SU-DHL-6 (cell line): ENCODE measurements at regions not wholly inside any gene's neighbourhood (a gene's known extent, or its start where the extent isn't known, plus 50 kb on each side); places are given as distances from the start of the nearest gene placed in this dataset.

Experiments used
- H2AFZ ChIP-seq: fragments of 200-600 bp; sonication (generic); 2 replicates; pipeline ENCODE4 v1.6.1; 2014; ENCODE audit warnings: low read depth, mild to moderate bottlenecking, moderate library complexity, mixed read lengths, antibody characterized with exemption, low read length; ENCODE audit not compliant: severe bottlenecking
- H3F3A ChIP-seq: fragments of 200-600 bp; shearing (Covaris generic); 2 replicates; pipeline ENCODE4 v1.6.0; 2016; ENCODE audit warnings: antibody characterized with exemption, mild to moderate bottlenecking; ENCODE audit not compliant: insufficient read depth
- H3K27ac ChIP-seq: fragments of 200-600 bp; sonication (generic); 2 replicates; pipeline ENCODE4 v1.5.1; 2016; ENCODE audit warnings: low read depth, mild to moderate bottlenecking, low read length, moderate library complexity, mixed read lengths
- H3K27me3 ChIP-seq: fragments of 200-600 bp; sonication (generic), shearing (Covaris generic); 2 replicates; pipeline ENCODE4 v1.6.0; 2014; ENCODE audit warnings: mild to moderate bottlenecking, low read length
- H3K36me3 ChIP-seq: fragments of 200-600 bp; sonication (generic); 2 replicates; pipeline ENCODE4 v1.6.1; 2014; ENCODE audit warnings: mild to moderate bottlenecking, low read length, mixed read lengths
- H3K4me2 ChIP-seq: fragments of 300-600, 200-600 bp; shearing (Covaris generic), sonication (generic); 2 replicates; pipeline ENCODE4 v1.6.0; 2014; ENCODE audit warnings: low read length, low read depth, mild to moderate bottlenecking; ENCODE audit not compliant: poor library complexity, severe bottlenecking
- H3K4me3 ChIP-seq: fragments of 200-600 bp; sonication (generic); 2 replicates; pipeline ENCODE4 v1.5.1; 2014; ENCODE audit warnings: antibody characterized with exemption, low read length, mild to moderate bottlenecking, mixed read lengths; ENCODE audit not compliant: insufficient read depth, poor library complexity, severe bottlenecking
- H3K79me2 ChIP-seq: fragments of 200-600 bp; sonication (generic); 2 replicates; pipeline ENCODE4 v1.6.1; 2014; ENCODE audit warnings: mild to moderate bottlenecking, low read length, moderate library complexity; ENCODE audit not compliant: insufficient read depth
- H3K9ac ChIP-seq: fragments of 200-600 bp; sonication (generic); 2 replicates; pipeline ENCODE4 v1.7.0; 2014; ENCODE audit warnings: mild to moderate bottlenecking, low read length
- H3K9me2 ChIP-seq: fragments of 200-600 bp; sonication (generic); replicated peaks from 2 replicates; pipeline ENCODE4 v1.6.1; 2014; ENCODE audit warnings: low read length; ENCODE audit not compliant: insufficient read depth
- H3K9me3 ChIP-seq: fragments of 200-600 bp; sonication (generic); 2 replicates; pipeline ENCODE4 v1.6.1; 2014; ENCODE audit warnings: low read length, mixed read lengths; ENCODE audit not compliant: insufficient read depth
- H4K20me1 ChIP-seq: fragments of 200-600 bp; sonication (generic); 2 replicates; pipeline ENCODE4 v1.6.1; 2014; ENCODE audit warnings: low read depth, mild to moderate bottlenecking, antibody characterized with exemption, low read length, moderate library complexity, mixed read lengths
- EZH2phosphoT487 ChIP-seq: fragments of 200-600 bp; sonication (generic), shearing (Covaris generic); conservative IDR thresholded peaks from 2 replicates; pipeline ENCODE4 v1.6.1; 2018; ENCODE audit warnings: mild to moderate bottlenecking, antibody characterized with exemption, low read length, moderate library complexity, mixed read lengths
- TF ChIP-seq, protein P1 (sequence below): fragments of 200-600 bp; sonication (generic); IDR thresholded peaks from one replicate; pipeline ENCODE4 v1.5.1; 2017; ENCODE audit warnings: antibody characterized with exemption, mild to moderate bottlenecking, low read length, moderate library complexity; ENCODE audit not compliant: insufficient read depth, poor library complexity, severe bottlenecking

DNA sequence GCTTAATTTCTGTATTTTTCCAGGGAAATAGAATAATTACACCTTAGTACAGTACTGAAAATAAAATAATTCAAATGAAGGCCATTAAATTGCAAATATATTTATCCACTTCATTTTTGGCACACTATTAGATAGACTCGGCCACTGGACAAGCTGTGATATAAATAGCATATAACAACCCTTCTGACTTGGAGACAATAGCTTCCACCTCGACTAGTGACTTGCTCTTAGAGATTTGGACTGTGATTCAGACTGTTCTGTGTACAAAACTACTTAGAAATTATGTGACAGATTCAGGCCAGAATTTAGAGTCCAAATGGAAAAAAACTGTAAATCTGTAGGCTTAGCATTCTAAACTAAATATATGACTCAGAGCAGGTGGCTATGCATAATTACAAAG is 949.9 kb downstream of the LRFN5 start:
- Histone ChIP-seq H3K36me3 (no peaks in the 10 kb centered on the region), H3K4me2 (no peak overlapping the region), H3K9me2 (no peaks in the 10 kb centered on the region), H3K4me3 (no peak overlapping the region), H3F3A (no peaks in the 10 kb centered on the region), H3K27ac (no peak overlapping the region), H4K20me1 (no peaks in the 10 kb centered on the region), H3K79me2 (no peaks in the 10 kb centered on the region), H3K27me3 (no peaks in the 10 kb centered on the region), H2AFZ (no peak overlapping the region), H3K9ac (no peak overlapping the region), H3K9me3 (peaks cover under 1% of the 10 kb centered on the region; the same call in 1 of the 2 replicates)
- no peak for TF ChIP-seq EZH2phosphoT487
- TF ChIP-seq, protein P1, sequence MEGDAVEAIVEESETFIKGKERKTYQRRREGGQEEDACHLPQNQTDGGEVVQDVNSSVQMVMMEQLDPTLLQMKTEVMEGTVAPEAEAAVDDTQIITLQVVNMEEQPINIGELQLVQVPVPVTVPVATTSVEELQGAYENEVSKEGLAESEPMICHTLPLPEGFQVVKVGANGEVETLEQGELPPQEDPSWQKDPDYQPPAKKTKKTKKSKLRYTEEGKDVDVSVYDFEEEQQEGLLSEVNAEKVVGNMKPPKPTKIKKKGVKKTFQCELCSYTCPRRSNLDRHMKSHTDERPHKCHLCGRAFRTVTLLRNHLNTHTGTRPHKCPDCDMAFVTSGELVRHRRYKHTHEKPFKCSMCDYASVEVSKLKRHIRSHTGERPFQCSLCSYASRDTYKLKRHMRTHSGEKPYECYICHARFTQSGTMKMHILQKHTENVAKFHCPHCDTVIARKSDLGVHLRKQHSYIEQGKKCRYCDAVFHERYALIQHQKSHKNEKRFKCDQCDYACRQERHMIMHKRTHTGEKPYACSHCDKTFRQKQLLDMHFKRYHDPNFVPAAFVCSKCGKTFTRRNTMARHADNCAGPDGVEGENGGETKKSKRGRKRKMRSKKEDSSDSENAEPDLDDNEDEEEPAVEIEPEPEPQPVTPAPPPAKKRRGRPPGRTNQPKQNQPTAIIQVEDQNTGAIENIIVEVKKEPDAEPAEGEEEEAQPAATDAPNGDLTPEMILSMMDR, result no peak

DNA sequence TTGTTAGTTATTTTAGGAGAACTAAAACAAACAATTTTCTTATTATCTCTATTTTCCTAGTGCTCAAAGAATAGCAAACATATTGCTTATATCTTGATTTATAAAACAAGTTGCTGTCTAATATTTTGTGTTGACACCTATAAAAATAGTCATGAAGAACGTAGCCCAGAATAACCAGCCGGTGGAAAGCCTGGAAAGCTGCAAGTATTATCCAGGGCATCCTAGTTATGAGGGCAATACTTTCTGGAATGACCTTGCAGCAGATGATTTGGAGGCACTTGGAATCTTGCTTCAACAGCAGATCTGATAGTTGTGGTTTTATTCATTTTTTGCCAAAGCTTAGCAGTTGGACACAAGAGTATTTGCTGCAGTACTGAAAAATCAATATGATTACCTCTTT is 948.7 kb downstream of the LRFN5 start:
- Histone ChIP-seq H3K9ac (no peak overlapping the region), H3K4me3 (no peak overlapping the region), H3F3A (no peaks in the 10 kb centered on the region), H3K27ac (no peak overlapping the region), H3K4me2 (no peak overlapping the region), H3K36me3 (no peaks in the 10 kb centered on the region), H3K9me3 (peaks cover 4% of the 10 kb centered on the region; the same call in 1 of the 2 replicates), H3K79me2 (no peaks in the 10 kb centered on the region), H4K20me1 (no peaks in the 10 kb centered on the region), H3K27me3 (no peaks in the 10 kb centered on the region), H2AFZ (no peak overlapping the region), H3K9me2 (no peaks in the 10 kb centered on the region)
- no peak for TF ChIP-seq EZH2phosphoT487
- TF ChIP-seq, protein P1, result no peak

GRCh38 chr14:42554091-42554490 is 947.4 kb downstream of the LRFN5 start:
- no peaks in the 10 kb centered on the region for H3K79me2 ChIP-seq
- no peak overlapping the region for H2AFZ ChIP-seq

More at GRCh38 chr14:42554091-42554490, 947.4 kb downstream of the LRFN5 start:
- no peak overlapping the region for H3K9ac ChIP-seq
- no peaks in the 10 kb centered on the region for H4K20me1 ChIP-seq
- H3K9me2 ChIP-seq, result no peaks in the 10 kb centered on the region
- H3K36me3 ChIP-seq, result no peaks in the 10 kb centered on the region
- no peak overlapping the region for H3K27ac ChIP-seq
- H3K27me3 ChIP-seq, result no peaks in the 10 kb centered on the region
- TF ChIP-seq, protein P1, result no peak
- TF ChIP-seq EZH2phosphoT487, result no peak
- peaks cover 4% of the 10 kb centered on the region; the same call in 1 of the 2 replicates for H3K9me3 ChIP-seq
- H3K4me3 ChIP-seq, result no peak overlapping the region
- H3F3A ChIP-seq, result no peaks in the 10 kb centered on the region
- H3K4me2 ChIP-seq, result no peak overlapping the region
